ENCODE measurements at regions not wholly inside any gene's neighbourhood (a gene's known extent, or its start where the extent isn't known, plus 50 kb on each side); places are given as distances from the start of the nearest gene placed in this dataset.

DNA sequence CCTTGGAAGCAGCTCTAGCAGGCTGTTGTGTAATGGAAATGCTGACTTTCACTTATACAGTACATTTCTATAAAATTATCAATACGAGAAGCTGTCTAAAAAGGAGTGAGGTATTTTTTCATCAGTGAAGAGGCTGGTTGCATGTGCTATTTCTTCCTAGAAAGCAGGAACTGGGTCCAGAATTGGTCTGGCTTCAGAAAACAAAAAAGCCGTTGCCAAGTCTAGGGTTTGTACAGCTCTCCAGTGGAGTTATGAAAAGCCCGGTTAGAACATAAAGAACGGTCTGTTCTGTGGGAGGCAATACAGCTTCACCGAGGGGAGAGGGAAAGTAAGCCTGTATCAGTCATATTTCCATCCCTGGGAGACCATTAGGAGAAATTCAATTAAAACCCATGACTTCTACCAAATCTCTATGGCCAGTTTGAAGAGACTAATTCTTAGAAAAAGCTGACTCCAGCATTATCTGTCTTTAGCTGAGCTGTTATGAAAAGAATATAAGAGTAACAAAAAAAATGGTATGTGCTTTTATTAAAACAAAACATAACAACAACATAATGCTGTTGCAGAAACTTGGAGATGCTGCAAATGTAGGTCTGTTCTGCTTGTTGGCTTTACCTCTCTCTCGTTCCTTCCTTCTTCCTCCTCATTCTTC lies 217.0 kb downstream of the CMPK2 start:
- no peak overlapping the region for H3K27ac ChIP-seq
- TF ChIP-seq, protein P1, sequence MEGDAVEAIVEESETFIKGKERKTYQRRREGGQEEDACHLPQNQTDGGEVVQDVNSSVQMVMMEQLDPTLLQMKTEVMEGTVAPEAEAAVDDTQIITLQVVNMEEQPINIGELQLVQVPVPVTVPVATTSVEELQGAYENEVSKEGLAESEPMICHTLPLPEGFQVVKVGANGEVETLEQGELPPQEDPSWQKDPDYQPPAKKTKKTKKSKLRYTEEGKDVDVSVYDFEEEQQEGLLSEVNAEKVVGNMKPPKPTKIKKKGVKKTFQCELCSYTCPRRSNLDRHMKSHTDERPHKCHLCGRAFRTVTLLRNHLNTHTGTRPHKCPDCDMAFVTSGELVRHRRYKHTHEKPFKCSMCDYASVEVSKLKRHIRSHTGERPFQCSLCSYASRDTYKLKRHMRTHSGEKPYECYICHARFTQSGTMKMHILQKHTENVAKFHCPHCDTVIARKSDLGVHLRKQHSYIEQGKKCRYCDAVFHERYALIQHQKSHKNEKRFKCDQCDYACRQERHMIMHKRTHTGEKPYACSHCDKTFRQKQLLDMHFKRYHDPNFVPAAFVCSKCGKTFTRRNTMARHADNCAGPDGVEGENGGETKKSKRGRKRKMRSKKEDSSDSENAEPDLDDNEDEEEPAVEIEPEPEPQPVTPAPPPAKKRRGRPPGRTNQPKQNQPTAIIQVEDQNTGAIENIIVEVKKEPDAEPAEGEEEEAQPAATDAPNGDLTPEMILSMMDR (conservative IDR thresholded peaks at IDR 0.05), result no peak
- TF ChIP-seq ZFX (IDR thresholded peaks at IDR 0.05), result no peak

DNA sequence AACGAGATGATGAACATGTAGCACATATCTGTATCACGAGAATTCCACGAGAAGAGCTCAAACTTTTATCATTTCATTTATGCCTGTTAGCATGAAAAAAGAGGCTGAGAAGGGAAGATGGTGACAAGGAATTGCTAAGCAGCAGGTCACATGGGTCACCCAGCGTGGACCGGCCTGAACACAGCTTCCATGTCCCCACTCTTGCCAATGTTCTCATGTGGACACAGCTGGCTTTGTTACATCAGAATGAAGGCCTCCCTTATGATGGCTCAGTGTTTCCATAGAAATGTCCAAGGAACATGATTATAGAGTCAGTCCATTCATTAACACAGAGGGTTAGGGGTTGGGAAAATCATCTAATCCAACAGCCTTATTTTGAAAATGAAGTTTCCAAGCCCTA lies 215.4 kb downstream of the CMPK2 start:
- H3K27ac ChIP-seq, result no peak overlapping the region
- TF ChIP-seq, protein P1 (conservative IDR thresholded peaks at IDR 0.05), result no peak
- no peak for TF ChIP-seq ZFX (IDR thresholded peaks at IDR 0.05)

DNA sequence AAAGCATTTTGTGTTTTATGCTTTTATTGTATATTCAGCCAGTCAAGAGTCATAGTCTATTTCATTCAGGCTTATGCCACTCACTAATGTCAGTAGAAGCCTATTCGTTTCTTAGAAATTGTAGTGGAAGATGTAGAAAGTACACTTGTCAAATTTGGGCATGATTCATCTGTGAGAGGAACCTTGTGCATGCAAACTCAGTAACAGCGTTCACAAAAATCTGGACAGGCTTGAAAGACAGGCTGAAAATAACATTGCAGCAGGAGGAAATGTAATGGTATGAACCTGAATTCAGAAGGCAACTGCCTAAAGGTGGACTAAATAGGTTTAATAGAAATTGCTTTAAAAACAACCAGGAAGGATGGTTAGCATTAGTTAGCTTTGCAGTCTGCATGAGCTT lies 213.5 kb downstream of the CMPK2 start:
- no peak overlapping the region for H3K27ac ChIP-seq
- TF ChIP-seq, protein P1 (conservative IDR thresholded peaks at IDR 0.05), result no peak
- no peak for TF ChIP-seq ZFX (IDR thresholded peaks at IDR 0.05)

DNA sequence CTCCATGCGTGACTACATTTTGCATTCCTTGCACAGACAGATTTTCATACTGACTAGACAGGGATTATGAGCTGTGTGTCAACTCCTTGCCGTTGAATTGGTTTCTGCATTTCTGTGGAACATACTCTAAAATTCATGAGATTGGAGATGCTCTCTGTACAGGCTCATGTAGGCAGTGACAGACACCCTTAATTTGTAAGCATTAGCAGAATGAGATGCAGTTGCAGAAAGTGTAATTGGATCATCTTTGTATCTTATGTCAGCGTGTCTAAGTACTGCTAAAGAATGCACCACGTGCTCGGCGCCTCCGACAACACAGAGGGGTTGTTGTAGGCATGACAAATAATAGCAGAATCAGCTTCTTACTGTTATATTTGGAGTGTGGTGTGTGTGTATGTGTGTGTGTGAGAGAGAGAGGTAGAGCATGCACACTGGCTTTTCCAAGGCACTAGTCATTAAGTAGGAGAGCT lies 212.4 kb downstream of the CMPK2 start:
- H3K27ac ChIP-seq, result no peak overlapping the region
- TF ChIP-seq, protein P1 (conservative IDR thresholded peaks at IDR 0.05), result no peak
- no peak for TF ChIP-seq ZFX (IDR thresholded peaks at IDR 0.05)

DNA sequence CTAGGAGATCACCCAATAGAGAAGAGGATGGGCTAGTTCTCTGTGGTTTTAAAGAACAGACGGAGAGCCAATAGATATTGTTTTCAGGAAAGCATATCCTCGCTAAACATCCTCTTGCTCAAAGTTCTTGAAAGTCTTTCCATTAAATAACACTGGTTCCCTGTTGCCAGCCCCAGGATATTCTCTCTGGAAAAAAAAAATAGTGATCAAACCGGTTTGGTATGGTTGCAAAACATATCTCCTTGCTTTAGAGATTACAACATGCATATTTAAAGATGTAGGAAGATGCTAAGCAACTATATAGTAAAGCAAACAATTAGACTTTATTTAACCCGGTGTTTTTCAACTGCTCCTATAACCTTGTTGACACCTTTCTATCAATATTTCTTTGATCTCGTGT lies 211.4 kb downstream of the CMPK2 start:
- H3K27ac ChIP-seq, result no peak overlapping the region
- TF ChIP-seq, protein P1 (conservative IDR thresholded peaks at IDR 0.05), result no peak
- no peak for TF ChIP-seq ZFX (IDR thresholded peaks at IDR 0.05)

DNA sequence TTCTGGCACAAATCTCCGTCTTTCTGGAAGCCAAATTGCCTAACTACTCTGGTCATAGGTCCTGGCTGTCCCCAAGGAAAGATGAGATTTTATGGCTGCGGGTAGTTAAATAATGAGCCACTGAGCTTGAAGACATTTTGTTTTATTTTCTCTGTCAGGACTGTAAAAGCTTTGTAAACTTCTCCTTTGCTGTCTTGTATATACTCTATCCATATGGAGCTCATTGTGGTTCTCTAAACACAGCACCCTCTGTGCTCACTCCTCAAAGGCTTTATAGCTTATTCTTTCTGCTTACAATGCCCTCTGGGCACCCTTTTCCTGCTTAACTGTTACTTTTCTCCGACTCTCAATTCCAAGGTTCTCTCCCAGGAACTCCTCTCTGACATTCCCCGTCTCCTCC lies 209.1 kb downstream of the CMPK2 start:
- TF ChIP-seq, protein P1 (conservative IDR thresholded peaks at IDR 0.05), result no peak
- no peak for TF ChIP-seq ZFX (IDR thresholded peaks at IDR 0.05)
- no peak overlapping the region for H3K27ac ChIP-seq

DNA sequence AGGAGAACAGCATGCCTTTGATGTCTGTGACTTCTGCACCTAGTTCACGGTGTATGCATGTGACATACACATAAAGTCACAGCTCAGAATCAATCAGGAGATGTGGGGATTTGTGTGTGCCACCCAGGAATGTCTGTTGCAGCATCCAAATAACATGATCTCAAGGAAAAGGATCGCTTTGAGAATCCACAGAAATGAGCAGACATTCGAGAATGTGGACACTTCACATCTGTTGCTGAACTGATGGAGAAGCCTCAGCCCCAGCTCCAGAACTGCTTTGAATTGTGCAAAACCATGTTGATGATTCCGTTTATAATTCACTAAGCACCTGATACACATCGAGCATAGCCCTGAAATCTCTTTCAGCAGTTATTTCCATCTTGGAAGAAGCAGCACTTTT lies 208.6 kb downstream of the CMPK2 start:
- TF ChIP-seq, protein P1 (conservative IDR thresholded peaks at IDR 0.05), result no peak
- no peak for TF ChIP-seq ZFX (IDR thresholded peaks at IDR 0.05)
- H3K27ac ChIP-seq, result no peak overlapping the region
